Activated B cell treated with CpG ODN at 0.5 μM for 24 hours (primary cell): ENCODE measurements at regions not wholly inside any gene's neighbourhood (a gene's known extent, or its start where the extent isn't known, plus 50 kb on each side); places are given as distances from the start of the nearest gene placed in this dataset.
"Not testable (repeated sequence)": the region's sequence is repeated elsewhere in the genome, so short reads cannot be mapped to it uniquely, and the experiment has no call there.

Source experiments
- ATAC-seq: fragments of 200-7000 bp; cut with Tn5 transposase; one replicate; pipeline ENCODE4 v1.10.0; 2021; ENCODE audit warnings: low read depth, mild to moderate bottlenecking, moderate library complexity
- CTCF ChIA-PET: fragments of 350-600 bp; sonication (Branson Sonifier 250); formaldehyde crosslinking; loops from one replicate; lab custom pipeline; 2021; ENCODE audit warnings: antibody characterized with exemption; lab: Charles Lee
- POLR2A ChIA-PET: fragments of 350-600 bp; sonication (Branson Sonifier 250); formaldehyde crosslinking; loops from one replicate; lab custom pipeline; 2021; ENCODE audit warnings: antibody characterized with exemption; lab: Charles Lee
- DNase-seq: peaks from one replicate; pipeline ENCODE4 v3.0.0; 2022
- H3K27ac Mint-ChIP-seq: one replicate; pipeline ENCODE4 v1.8.0; 2020; ENCODE audit warnings: mixed read lengths
- H3K27me3 Mint-ChIP-seq: one replicate; pipeline ENCODE4 v1.8.0; 2021; ENCODE audit warnings: mixed read lengths
- H3K36me3 Mint-ChIP-seq: one replicate; pipeline ENCODE4 v1.8.0; 2021; ENCODE audit warnings: low read depth, mixed read lengths
- H3K4me1 Mint-ChIP-seq: one replicate; pipeline ENCODE4 v1.8.0; 2021; ENCODE audit warnings: mixed read lengths
- H3K4me3 Mint-ChIP-seq: one replicate; pipeline ENCODE4 v1.8.0; 2020; ENCODE audit warnings: mild to moderate bottlenecking, mixed read lengths
- H3K9me3 Mint-ChIP-seq: one replicate; pipeline ENCODE4 v1.8.0; 2020; ENCODE audit warnings: mixed read lengths
- intact Hi-C: fragments of 100-400 bp; cut with micrococcal nuclease; formaldehyde crosslinking; loops from one replicate; pipeline ENCODE4 v1.15.1; 2024
- TF ChIP-seq, protein P1 (sequence below): fragments of 200-600 bp; IDR thresholded peaks from one replicate; pipeline ENCODE4 v1.8.0; 2022; ENCODE audit warnings: antibody characterized with exemption, mild to moderate bottlenecking

DNA sequence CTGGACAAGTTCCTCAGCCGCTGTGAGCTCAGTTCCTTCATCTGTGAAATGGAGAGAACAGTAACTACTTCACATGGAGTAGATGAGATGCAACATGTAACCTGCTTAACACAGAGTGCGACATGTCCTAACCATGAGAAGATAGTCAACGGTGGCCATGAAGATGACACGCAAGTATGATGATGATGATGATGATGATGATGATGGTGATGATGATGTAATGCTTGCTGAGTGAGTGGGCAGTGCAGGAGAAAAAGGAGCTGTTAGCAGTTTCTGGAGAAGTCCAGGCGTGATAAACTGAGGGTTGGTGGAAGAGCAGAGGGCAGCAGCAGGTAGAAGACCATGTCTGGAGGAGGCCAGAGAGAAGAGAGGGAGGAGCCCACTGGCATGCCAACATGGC lies 90.8 kb upstream of the CD82 start:
- peaks cover 27% of the 10 kb centered on the region for H3K27me3 Mint-ChIP-seq
- TF ChIP-seq, protein P1, sequence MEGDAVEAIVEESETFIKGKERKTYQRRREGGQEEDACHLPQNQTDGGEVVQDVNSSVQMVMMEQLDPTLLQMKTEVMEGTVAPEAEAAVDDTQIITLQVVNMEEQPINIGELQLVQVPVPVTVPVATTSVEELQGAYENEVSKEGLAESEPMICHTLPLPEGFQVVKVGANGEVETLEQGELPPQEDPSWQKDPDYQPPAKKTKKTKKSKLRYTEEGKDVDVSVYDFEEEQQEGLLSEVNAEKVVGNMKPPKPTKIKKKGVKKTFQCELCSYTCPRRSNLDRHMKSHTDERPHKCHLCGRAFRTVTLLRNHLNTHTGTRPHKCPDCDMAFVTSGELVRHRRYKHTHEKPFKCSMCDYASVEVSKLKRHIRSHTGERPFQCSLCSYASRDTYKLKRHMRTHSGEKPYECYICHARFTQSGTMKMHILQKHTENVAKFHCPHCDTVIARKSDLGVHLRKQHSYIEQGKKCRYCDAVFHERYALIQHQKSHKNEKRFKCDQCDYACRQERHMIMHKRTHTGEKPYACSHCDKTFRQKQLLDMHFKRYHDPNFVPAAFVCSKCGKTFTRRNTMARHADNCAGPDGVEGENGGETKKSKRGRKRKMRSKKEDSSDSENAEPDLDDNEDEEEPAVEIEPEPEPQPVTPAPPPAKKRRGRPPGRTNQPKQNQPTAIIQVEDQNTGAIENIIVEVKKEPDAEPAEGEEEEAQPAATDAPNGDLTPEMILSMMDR = no peak
- no peak overlapping the region for H3K4me3 Mint-ChIP-seq
- ChIA-PET POLR2A (no interaction called here), CTCF (no interaction called here)
- no peak overlapping the region for H3K27ac Mint-ChIP-seq
- no peaks in the 10 kb centered on the region for H3K9me3 Mint-ChIP-seq
- no peaks in the 10 kb centered on the region for H3K4me1 Mint-ChIP-seq
- intact Hi-C loops = no loop called here
- DNase-seq (no peak), ATAC-seq (no peak)
- H3K36me3 Mint-ChIP-seq = no peaks in the 10 kb centered on the region

DNA sequence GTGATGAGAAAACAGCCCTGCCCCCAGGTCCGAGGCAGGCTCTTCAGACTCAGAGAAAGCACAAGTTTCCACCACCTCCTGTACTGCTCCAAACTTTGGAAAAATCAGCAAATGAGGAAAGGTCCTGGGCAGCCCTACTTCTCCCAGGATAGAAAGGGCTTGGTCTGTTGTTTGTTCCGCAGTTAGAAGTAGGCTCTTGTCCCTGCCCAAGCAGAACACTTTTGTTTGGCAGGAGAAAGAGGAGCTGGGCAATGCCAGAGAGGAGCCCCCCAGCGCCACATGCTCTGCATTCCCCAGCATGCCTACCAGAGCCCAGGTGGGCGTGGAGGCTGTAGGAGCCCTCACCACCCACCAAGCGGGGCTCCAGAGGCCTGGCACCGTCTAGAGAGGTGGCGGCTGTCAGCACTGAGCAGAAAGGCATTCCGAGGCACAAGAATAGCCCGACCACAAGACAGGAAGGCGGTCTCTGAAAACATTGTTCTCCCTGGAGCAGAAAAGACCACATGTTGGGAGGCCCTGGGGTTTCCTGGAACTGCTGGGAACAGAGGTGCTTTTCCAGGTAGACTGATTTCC lies 90.3 kb upstream of the CD82 start:
- POLR2A ChIA-PET = no interaction called here
- Mint-ChIP-seq H3K9me3 (no peaks in the 10 kb centered on the region), H3K36me3 (no peaks in the 10 kb centered on the region), H3K4me1 (no peaks in the 10 kb centered on the region), H3K4me3 (no peak overlapping the region), H3K27me3 (peaks cover 24% of the 10 kb centered on the region), H3K27ac (no peak overlapping the region)
- CTCF ChIA-PET = no interaction called here
- TF ChIP-seq, protein P1 = no peak
- ATAC-seq (no peak), DNase-seq (no peak)
- intact Hi-C loops = no loop called here

DNA sequence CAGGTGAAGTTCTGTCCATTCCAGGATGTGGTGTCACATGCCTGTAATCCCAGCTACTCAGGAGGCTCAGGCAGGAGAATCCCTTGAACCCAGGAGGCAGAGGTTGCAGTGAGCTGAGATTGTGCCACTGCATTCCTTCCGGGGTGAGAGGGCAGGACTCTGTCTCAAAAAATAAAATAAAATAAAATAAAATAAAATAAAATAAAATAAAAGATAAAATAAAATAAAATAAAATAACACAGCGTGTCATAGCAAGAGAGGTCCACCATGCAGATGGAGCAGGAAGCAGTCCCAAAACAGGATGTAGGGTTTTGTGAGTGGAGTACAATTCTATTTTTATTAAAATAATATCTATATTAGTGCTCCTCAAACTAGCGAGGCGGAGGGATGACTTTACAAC lies 83.1 kb upstream of the CD82 start:
- H3K9me3 Mint-ChIP-seq, ATAC-seq, intact Hi-C loops, H3K36me3 Mint-ChIP-seq, CTCF ChIA-PET, DNase-seq, H3K4me3 Mint-ChIP-seq, H3K27ac Mint-ChIP-seq, POLR2A ChIA-PET, H3K4me1 Mint-ChIP-seq: not testable (repeated sequence)
- H3K27me3 Mint-ChIP-seq = peaks cover 15% of the 10 kb centered on the region

DNA sequence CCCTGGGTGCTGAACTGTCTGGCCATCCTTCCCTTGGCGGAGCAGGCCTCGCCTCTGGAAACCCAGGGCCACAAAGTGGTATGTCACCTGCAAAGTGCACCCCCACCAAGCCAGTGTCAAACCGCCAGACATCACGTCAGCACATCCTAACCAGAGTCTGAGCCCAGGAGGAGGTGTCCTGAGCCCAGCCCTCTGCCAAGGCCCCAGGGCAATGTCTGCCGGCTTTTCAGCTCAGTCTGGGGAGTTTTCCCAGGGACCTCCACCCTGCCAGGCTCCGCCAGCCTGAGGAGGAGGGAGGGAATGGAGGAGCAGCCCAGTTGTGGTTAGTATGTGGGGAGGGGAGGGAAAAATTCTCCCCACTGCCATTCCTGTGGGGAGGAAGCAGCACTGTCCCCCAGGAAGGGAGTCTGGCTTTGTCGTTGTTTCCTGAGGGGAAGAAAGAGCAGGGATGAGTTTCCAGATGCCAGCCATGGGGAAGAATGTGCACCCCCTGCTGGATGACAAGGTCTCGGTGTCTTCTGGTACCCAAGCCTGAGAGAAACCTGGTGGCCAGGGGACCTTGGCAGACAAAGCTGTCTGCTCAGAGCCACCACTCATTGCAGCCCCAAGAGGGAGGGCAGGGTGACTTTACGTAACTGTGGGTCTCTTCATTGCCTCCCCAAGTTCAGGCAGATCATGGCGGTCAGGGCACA lies 81.4 kb upstream of the CD82 start:
- ATAC-seq (no peak), DNase-seq (no peak)
- Mint-ChIP-seq H3K4me3 (no peak overlapping the region), H3K27ac (no peak overlapping the region), H3K9me3 (peaks cover 10% of the 10 kb centered on the region), H3K4me1 (no peaks in the 10 kb centered on the region), H3K36me3 (peaks cover 1% of the 10 kb centered on the region), H3K27me3 (peaks cover 15% of the 10 kb centered on the region)
- ChIA-PET CTCF (no interaction called here), POLR2A (no interaction called here)
- TF ChIP-seq, protein P1 = no peak
- intact Hi-C loops = loop anchor here (1.0 kb wide), 1 partner anchor 198 kb away; no protein-coding TSS in a partner anchor

DNA sequence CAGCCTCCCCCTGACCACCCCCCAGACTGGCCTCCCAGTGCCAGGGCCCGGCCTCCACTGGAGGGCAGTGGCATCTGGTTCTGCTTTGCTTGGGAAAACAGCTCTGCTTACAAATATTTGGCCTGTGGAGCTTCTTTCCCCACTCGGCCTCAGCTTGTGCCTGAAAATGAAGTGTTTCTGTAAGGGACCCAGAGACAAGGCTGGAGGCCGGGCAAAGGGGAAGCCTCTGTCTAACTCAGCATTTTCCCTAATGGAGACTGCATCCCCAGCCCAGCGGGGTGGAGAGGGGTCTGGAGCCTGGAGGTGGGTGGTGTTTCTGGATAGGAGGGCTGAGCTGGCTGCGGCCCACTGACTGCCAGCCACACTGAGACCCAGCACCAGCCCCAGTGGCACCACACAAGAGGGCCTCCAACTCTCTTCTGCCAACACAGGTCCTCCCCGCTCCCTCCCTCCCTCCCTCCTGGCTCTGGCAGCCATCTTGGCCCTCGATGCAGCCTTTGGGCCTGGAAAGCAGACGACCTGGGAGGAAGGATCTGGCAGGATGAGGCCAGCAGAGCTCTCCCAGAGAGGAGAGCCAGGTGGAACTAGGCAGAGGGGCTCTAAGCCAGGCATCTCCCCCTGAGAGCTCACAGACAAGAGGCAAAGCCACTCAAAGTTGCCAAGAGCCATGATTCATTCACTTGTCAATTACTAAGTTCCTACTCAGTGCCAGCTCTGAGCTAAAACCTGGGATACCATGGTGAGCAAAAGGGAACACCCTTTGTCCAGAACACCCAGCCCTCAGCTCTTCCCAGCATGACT lies 77.1 kb upstream of the CD82 start:
- Mint-ChIP-seq H3K36me3 (peaks cover 1% of the 10 kb centered on the region), H3K4me1 (no peaks in the 10 kb centered on the region), H3K27ac (no peak overlapping the region), H3K4me3 (no peak overlapping the region), H3K27me3 (peaks cover 19% of the 10 kb centered on the region), H3K9me3 (peaks cover 10% of the 10 kb centered on the region)
- intact Hi-C loops = no loop called here
- CTCF ChIA-PET = no interaction called here
- no peak for DNase-seq
- TF ChIP-seq, protein P1 = no peak
- POLR2A ChIA-PET = no interaction called here
- no peak for ATAC-seq
